CD4-positive, alpha-beta T cell (primary cell): ENCODE measurements at regions not wholly inside any gene's neighbourhood (a gene's known extent, or its start where the extent isn't known, plus 50 kb on each side); places are given as distances from the start of the nearest gene placed in this dataset.

Source experiments
- ATAC-seq: fragments of 200-7000 bp; cut with Tn5 transposase; one replicate; pipeline ENCODE4 v1.10.0; 2022; ENCODE audit warnings: mild to moderate bottlenecking; ENCODE audit not compliant: poor library complexity
- CTCF ChIA-PET: fragments of 350-600 bp; sonication (Branson Sonifier 250); formaldehyde crosslinking; loops from one replicate; lab custom pipeline; 2021; ENCODE audit warnings: antibody characterized with exemption, inconsistent platforms; lab: Charles Lee
- POLR2A ChIA-PET: fragments of 350-600 bp; sonication (Branson Sonifier 250); formaldehyde crosslinking; loops from one replicate; lab custom pipeline; 2021; ENCODE audit warnings: antibody characterized with exemption, inconsistent platforms; lab: Charles Lee
- DNase-seq, 14 experiments: peaks; one replicate each; pipeline ENCODE4 v3.0.0-alpha.2; 2013 to 2020; ENCODE audit warnings: mixed read lengths in 2 of 14
- H3K27ac ChIP-seq, 2 donors: one replicate each; pipeline versions ENCODE4 v1.5.1 to v1.7.0; 2013; ENCODE audit warnings: low read length in 2 of 2, low read depth in 1 of 2, mild to moderate bottlenecking in 1 of 2
- H3K27me3 ChIP-seq, 2 experiments: 1 replicate in 1 of 2; 2 replicates in 1 of 2; pipeline versions ENCODE4 v1.6.1 to v1.7.0; 2013; ENCODE audit warnings: low read length in 2 of 2, control low read depth in 1 of 2, mild to moderate bottlenecking in 1 of 2, moderate library complexity in 1 of 2; ENCODE audit not compliant: insufficient read depth in 2 of 2, control insufficient read depth in 1 of 2
- H3K36me3 ChIP-seq: one replicate; pipeline ENCODE4 v1.6.1; 2013; ENCODE audit warnings: low read length, control low read depth; ENCODE audit not compliant: insufficient read depth
- H3K4me1 ChIP-seq: one replicate; pipeline ENCODE4 v1.6.1; 2013; ENCODE audit warnings: low read length, control low read depth; ENCODE audit not compliant: insufficient read depth
- H3K4me3 ChIP-seq: one replicate; pipeline ENCODE4 v1.5.1; 2013; ENCODE audit warnings: mild to moderate bottlenecking, low read length, moderate library complexity
- H3K9me3 ChIP-seq, 2 experiments: 1 replicate in 1 of 2; 2 replicates in 1 of 2; pipeline versions ENCODE4 v1.6.1 to v1.7.0; 2013; ENCODE audit warnings: low read length in 2 of 2, mild to moderate bottlenecking in 2 of 2, control low read depth in 1 of 2, moderate library complexity in 1 of 2; ENCODE audit not compliant: control insufficient read depth in 1 of 2, insufficient read depth in 1 of 2
- H3K27ac Mint-ChIP-seq: one replicate; pipeline ENCODE4 v1.8.0; 2020; ENCODE audit warnings: mixed read lengths
- H3K27me3 Mint-ChIP-seq: one replicate; pipeline ENCODE4 v1.8.0; 2021; ENCODE audit warnings: mixed read lengths
- H3K36me3 Mint-ChIP-seq: one replicate; pipeline ENCODE4 v1.8.0; 2021; ENCODE audit warnings: low read depth, mixed read lengths
- H3K4me1 Mint-ChIP-seq: one replicate; pipeline ENCODE4 v1.8.0; 2021; ENCODE audit warnings: low read depth, mixed read lengths
- H3K4me3 Mint-ChIP-seq: one replicate; pipeline ENCODE4 v1.8.0; 2020; ENCODE audit warnings: mild to moderate bottlenecking, mixed read lengths
- H3K9me3 Mint-ChIP-seq: one replicate; pipeline ENCODE4 v1.8.0; 2020; ENCODE audit warnings: mixed read lengths
- CTCF ChIP-seq: fragments of 200-600 bp; IDR thresholded peaks from one replicate; pipeline ENCODE4 v1.8.0; 2022; ENCODE audit warnings: antibody characterized with exemption, mild to moderate bottlenecking
- intact Hi-C, 2 experiments: fragments of 100-400 bp; cut with DNase I in 1 of 2; cut with micrococcal nuclease in 1 of 2; formaldehyde crosslinking; loops; one replicate each; pipeline versions ENCODE4 v1.15.1 to v1.9.0; 2023 to 2025; cut with DNase I, micrococcal nuclease

- H3K27ac ChIP-seq, result no peak overlapping the region
- H3K9me3 Mint-ChIP-seq, result peaks cover 3% of the 10 kb centered on the region
- ChIA-PET POLR2A (no interaction called here), CTCF (no interaction called here)
- H3K27me3 ChIP-seq, result peaks cover 10 to 15% of the 10 kb centered on the region in 2 experiments
- DNase-seq, result no peak
- no peaks in the 10 kb centered on the region for H3K9me3 ChIP-seq
- H3K36me3 ChIP-seq, result no peaks in the 10 kb centered on the region
- H3K4me3 Mint-ChIP-seq, result no peak overlapping the region
- H3K4me1 ChIP-seq, result no peaks in the 10 kb centered on the region
- ATAC-seq, result no peak
- intact Hi-C loops, result no loop called here
- H3K4me3 ChIP-seq, result no peak overlapping the region
- H3K27ac Mint-ChIP-seq, result no peak overlapping the region
- TF ChIP-seq CTCF, result no peak
- H3K4me1 Mint-ChIP-seq, result no peaks in the 10 kb centered on the region
- no peaks in the 10 kb centered on the region for H3K36me3 Mint-ChIP-seq
- H3K27me3 Mint-ChIP-seq, result peaks cover 45% of the 10 kb centered on the region
These were observed 81.9 kb upstream of the RAB11FIP2 start for GRCh38 chr10:118128675-118129074.

GRCh38 chr10:118118716-118119115 lies 72.0 kb upstream of the RAB11FIP2 start:
- ChIA-PET CTCF (no interaction called here), POLR2A (no interaction called here)
- no peaks in the 10 kb centered on the region for H3K9me3 ChIP-seq

GRCh38 chr10:118116715-118117449 lies 70.1 kb upstream of the RAB11FIP2 start:
- Mint-ChIP-seq H3K4me3 (no peak overlapping the region), H3K9me3 (no peaks in the 10 kb centered on the region), H3K36me3 (no peaks in the 10 kb centered on the region), H3K27ac (no peak overlapping the region), H3K4me1 (no peaks in the 10 kb centered on the region), H3K27me3 (peaks cover 22% of the 10 kb centered on the region)
- Histone ChIP-seq H3K4me3 (no peak overlapping the region), H3K27me3 (no peaks in the 10 kb centered on the region), H3K4me1 (no peaks in the 10 kb centered on the region), H3K9me3 (no peaks in the 10 kb centered on the region), H3K27ac (no peak overlapping the region), H3K36me3 (no peaks in the 10 kb centered on the region)
- ChIA-PET CTCF (no interaction called here), POLR2A (no interaction called here)
- intact Hi-C loops, result no loop called here
- TF ChIP-seq CTCF, result no peak
- ATAC-seq (no peak), DNase-seq (no peak)

More at GRCh38 chr10:118118716-118119115, 72.0 kb upstream of the RAB11FIP2 start:
- Histone ChIP-seq H3K27me3 (no peaks in the 10 kb centered on the region), H3K27ac (no peak overlapping the region), H3K4me3 (no peak overlapping the region), H3K36me3 (no peaks in the 10 kb centered on the region), H3K4me1 (no peaks in the 10 kb centered on the region)
- H3K27me3 Mint-ChIP-seq, result peaks cover 17% of the 10 kb centered on the region
- no peak for DNase-seq
- intact Hi-C loops, result no loop called here
- H3K9me3 Mint-ChIP-seq, result no peaks in the 10 kb centered on the region
- H3K4me1 Mint-ChIP-seq, result no peaks in the 10 kb centered on the region
- no peak for TF ChIP-seq CTCF
- H3K4me3 Mint-ChIP-seq, result no peak overlapping the region
- no peak overlapping the region for H3K27ac Mint-ChIP-seq
- H3K36me3 Mint-ChIP-seq, result no peaks in the 10 kb centered on the region
- ATAC-seq, result no peak
